ENCODE measurements at regions not wholly inside any gene's neighbourhood (a gene's known extent, or its start where the extent isn't known, plus 50 kb on each side); places are given as distances from the start of the nearest gene placed in this dataset.

GRCh38 chrX:124975456-124975855, 344.2 kb upstream of the TEX13C start:
- no peak for ATAC-seq
- TF ChIP-seq RAD21 (conservative IDR thresholded peaks at IDR 0.05 in 1 of 2, IDR thresholded peaks at IDR 0.05 in 1 of 2): no peak
- no peak for TF ChIP-seq FOSL2 (IDR thresholded peaks at IDR 0.05)
- TF ChIP-seq FOSL2 (CRISPR knock-in tag; IDR thresholded peaks at IDR 0.05): no peak
- TF ChIP-seq CBX2 (IDR thresholded peaks at IDR 0.05; ENCODE audit: borderline replicate concordance, low read depth): no peak
- TF ChIP-seq FOXS1 (CRISPR knock-in tag; IDR thresholded peaks at IDR 0.05): no peak
- no peak for TF ChIP-seq ESRRA (IDR thresholded peaks at IDR 0.05; ENCODE audit: borderline replicate concordance, low read length)
- no peak for TF ChIP-seq POLR2AphosphoS2 (conservative IDR thresholded peaks at IDR 0.05; ENCODE audit: low read length)
- no peak for TF ChIP-seq NPAS2 (CRISPR knock-in tag; IDR thresholded peaks at IDR 0.05; ENCODE audit: borderline replicate concordance)
- TF ChIP-seq EHF (CRISPR knock-in tag; IDR thresholded peaks at IDR 0.05): no peak
- TF ChIP-seq HEYL (CRISPR knock-in tag; IDR thresholded peaks at IDR 0.05): no peak
- no peak for TF ChIP-seq RFX5 (IDR thresholded peaks at IDR 0.05)
- no peak for FAIRE-seq
- no peaks in the 10 kb centered on the region for H3K4me1 ChIP-seq
- no peaks in the 10 kb centered on the region for H3K9me3 ChIP-seq
- WGBS (ENCODE audit: missing lambda C conversion rate): 31% methylated on average over 3 of the region's 3 CpGs
- CTCF ChIA-PET: no interaction called here
- no peak for DNase-seq (ENCODE audit: low read depth in 1 of 2, low spot score in 1 of 2)
- POLR2A ChIA-PET: no interaction called here
- no peak overlapping the region for H3K4me2 ChIP-seq
- no peak overlapping the region for H3K4me3 ChIP-seq
- no peak overlapping the region for H3K27ac ChIP-seq

GRCh38 chrX:124981420-124981819, 338.3 kb upstream of the TEX13C start:
- Histone ChIP-seq H3K4me2 (no peak overlapping the region), H3K4me3 (no peak overlapping the region), H3K9me3 (no peaks in the 10 kb centered on the region), H3K4me1 (no peaks in the 10 kb centered on the region), H3K27ac (no peak overlapping the region)
- WGBS (ENCODE audit: missing lambda C conversion rate): 0% methylated on average over 1 of the region's 1 CpG
- DNase-seq (ENCODE audit: low read depth in 1 of 2, low spot score in 1 of 2) (no peak), FAIRE-seq (no peak), ATAC-seq (no peak)
- TF ChIP-seq BCL3 (IDR thresholded peaks at IDR 0.05): no peak
- no peak for TF ChIP-seq RARB (CRISPR knock-in tag; IDR thresholded peaks at IDR 0.05)
- TF ChIP-seq JUN (IDR thresholded peaks at IDR 0.05): no peak
- TF ChIP-seq HOXA7 (CRISPR knock-in tag; IDR thresholded peaks at IDR 0.05): no peak
- no peak for TF ChIP-seq CBX8 (IDR thresholded peaks at IDR 0.05)
- TF ChIP-seq MAZ (IDR thresholded peaks at IDR 0.05; ENCODE audit: borderline replicate concordance, low read depth, low read length): no peak
- TF ChIP-seq FOSB (CRISPR knock-in tag; IDR thresholded peaks at IDR 0.05): no peak
- TF ChIP-seq CHD2 (IDR thresholded peaks at IDR 0.05; ENCODE audit: low read length, partially characterized antibody): no peak
- no peak for TF ChIP-seq ZFP36 (IDR thresholded peaks at IDR 0.05; ENCODE audit: borderline replicate concordance, partially characterized antibody)
- TF ChIP-seq ZNF302 (CRISPR knock-in tag; IDR thresholded peaks at IDR 0.05): no peak
- no peak for TF ChIP-seq NFE2L2 (conservative IDR thresholded peaks at IDR 0.05; ENCODE audit: low read length)
- no peak for TF ChIP-seq RCOR1 (IDR thresholded peaks at IDR 0.05; ENCODE audit: low read depth, low read length)
- no peak for TF ChIP-seq MAFK (IDR thresholded peaks at IDR 0.05; ENCODE audit: partially characterized antibody)
- TF ChIP-seq CTCF (IDR thresholded peaks at IDR 0.05): no peak
- no peak for TF ChIP-seq ZSCAN20 (CRISPR knock-in tag; IDR thresholded peaks at IDR 0.05)
- ChIA-PET POLR2A (interaction anchor here (0.7 kb wide), 1 partner anchor 21 kb away, joined by 10 read pairs; no protein-coding TSS in a partner anchor), CTCF (no interaction called here)

Data from A549 (cell line).